ENCODE measurements at regions not wholly inside any gene's neighbourhood (a gene's known extent, or its start where the extent isn't known, plus 50 kb on each side); places are given as distances from the start of the nearest gene placed in this dataset.

- DNase-seq (ENCODE audit: low read depth in 2 of 3, low spot score in 2 of 3) = no peak
Measured at GRCh38 chr12:77630790-77631445, 199.8 kb upstream of the NAV3 start.

DNA sequence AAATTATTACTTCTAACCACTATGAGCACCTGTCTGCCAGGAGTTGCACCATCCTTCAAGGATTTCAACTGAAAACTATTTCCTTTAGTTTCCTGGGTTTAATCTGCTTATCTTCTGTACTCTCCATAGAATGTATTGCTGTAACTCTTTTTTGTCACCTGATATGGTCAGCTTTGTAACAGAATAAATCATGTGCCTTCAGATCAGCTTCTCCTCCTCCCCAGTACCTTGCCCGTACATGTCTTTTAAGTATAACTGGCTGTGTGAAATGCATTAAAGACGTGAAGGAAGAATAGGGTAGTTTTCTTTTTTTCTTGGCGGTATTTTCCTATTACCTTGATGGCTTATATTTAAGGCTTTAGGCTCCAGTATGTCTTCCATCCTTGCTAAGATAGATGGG is 200.3 kb upstream of the NAV3 start:
- no peak for DNase-seq (ENCODE audit: low read depth in 2 of 3, low spot score in 2 of 3)

- DNase-seq (ENCODE audit: low read depth in 2 of 3, low spot score in 2 of 3) = no peak
Measured at GRCh38 chr12:77629141-77629540, 201.6 kb upstream of the NAV3 start.

DNA sequence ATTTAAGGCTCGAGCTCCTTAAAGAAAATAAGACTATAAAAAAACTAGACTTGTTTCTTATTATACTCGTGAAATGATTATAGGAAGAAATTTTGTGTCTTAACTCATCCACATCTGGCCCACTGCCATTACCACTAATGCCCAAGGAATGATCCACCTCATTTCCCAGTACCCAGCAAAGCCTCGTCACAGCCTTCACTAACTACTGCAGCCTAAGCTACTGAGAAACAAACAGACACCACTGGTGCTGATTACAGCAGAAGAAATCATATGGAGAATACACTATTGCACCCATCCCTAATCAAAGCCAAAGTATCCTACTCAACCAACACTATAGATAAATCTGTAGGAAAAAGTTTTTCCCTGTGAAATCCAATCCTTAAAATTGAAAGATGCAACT is 205.3 kb upstream of the NAV3 start:
- no peak for DNase-seq (ENCODE audit: low read depth in 2 of 3, low spot score in 2 of 3)

DNA sequence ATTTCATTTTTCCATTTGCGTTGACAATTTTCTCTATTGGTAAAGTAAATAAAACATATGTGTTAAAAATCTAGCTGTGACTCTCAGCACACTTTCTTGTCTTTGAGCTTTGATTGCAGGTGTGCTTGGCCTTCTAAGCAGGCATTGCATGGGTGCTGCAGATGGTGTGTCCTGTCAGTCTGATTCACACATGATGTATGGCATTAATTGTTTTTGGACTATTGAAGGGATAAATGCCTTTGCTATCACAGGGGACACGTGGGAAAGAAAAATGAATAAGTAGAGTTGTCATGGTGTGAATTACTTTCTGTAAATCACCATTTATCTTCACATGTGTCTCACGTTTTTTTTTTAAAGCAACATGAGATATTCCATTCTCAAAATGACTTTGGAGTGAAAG is 211.3 kb upstream of the NAV3 start:
- DNase-seq (ENCODE audit: low read depth in 2 of 3, low spot score in 2 of 3) = no peak

- DNase-seq (ENCODE audit: low read depth in 2 of 3, low spot score in 2 of 3) = no peak
Measured at GRCh38 chr12:77617818-77618217, 212.9 kb upstream of the NAV3 start.

- DNase-seq (ENCODE audit: low read depth in 2 of 3, low spot score in 2 of 3) = no peak
Measured at GRCh38 chr12:77615332-77615731, 215.4 kb upstream of the NAV3 start.

DNA sequence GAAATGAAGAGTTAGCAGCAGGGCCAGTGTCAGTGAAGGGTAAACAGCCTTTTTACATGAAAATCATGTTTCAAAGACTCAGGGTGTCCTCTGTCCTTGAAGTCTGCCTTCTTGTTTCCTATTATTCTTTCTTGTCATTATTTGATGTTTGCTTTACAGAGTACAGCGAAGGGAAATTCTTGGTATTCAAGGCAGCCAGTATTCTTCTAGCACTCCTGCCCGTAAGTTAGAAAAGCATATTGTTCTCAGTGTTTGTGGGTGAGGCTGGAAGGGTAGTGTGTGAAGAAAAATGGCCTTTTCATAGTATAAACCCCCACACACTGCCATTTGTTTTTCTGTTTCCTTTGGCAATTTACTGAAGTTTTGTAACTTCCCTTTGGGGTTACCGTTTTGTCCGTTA is 217.3 kb upstream of the NAV3 start:
- DNase-seq (ENCODE audit: low read depth in 2 of 3, low spot score in 2 of 3) = no peak

DNA sequence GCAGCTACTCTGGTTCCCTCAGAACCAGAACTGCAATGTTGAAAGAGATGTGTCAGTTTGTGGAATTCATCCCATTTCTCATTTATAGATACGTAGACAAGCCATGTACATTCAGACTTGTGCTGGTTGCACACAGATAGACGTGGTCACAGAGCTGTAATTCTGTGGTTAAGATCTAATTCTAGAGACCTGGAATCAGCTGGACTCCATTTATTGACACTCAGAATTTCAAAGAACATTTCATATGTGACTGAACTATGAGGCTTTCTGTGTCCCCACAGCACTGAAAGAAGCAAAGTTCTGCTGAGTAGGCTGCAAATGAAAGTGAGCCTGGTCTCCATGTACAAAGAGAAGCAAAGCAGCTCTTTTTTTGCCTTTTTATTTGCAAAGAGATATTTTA is 220.2 kb upstream of the NAV3 start:
- no peak for DNase-seq (ENCODE audit: low read depth in 2 of 3, low spot score in 2 of 3)

DNA sequence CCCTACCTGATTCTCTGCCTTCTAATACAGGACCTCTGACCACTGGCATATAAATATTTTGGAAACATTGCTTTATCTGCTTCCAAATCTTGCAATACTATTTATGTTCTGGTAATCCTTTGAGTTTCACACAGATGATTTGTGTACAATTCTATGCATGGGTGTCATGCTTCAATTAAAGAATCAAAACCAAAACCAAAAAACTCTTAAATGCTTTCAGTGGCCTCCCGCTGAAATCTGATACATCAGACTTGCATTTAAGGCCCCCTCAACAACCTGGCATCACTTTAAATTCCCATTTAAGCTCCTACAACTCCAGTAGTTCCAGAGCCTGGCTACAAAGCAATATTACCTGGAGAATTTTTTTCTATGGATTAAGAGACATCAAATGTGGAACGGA is 221.7 kb upstream of the NAV3 start:
- DNase-seq (ENCODE audit: low read depth in 2 of 3, low spot score in 2 of 3) = no peak

GRCh38 chr12:77608271-77608824 is 222.3 kb upstream of the NAV3 start:
- DNase-seq (ENCODE audit: low read depth in 2 of 3, low spot score in 2 of 3) = no peak

DNA sequence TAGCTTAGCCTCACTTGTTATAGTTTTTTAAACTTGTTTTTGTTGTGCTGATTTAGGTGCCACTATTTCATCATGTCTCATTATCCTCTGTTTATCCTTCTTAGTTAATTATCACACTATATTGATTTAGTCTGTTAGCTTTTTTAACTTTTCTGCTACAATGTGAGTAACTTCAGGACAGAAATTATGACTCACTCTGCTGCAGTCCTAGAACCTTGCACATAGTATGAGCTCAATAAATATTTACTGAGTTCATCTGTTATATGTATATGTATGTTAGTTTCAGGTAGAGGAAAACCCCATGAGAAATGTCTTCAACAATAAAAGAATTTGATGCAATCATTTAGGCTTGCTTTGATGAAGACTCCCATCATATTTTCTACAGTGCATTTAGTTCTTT is 224.3 kb upstream of the NAV3 start:
- no peak for DNase-seq (ENCODE audit: low read depth in 2 of 3, low spot score in 2 of 3)

- no peak for DNase-seq (ENCODE audit: low read depth in 2 of 3, low spot score in 2 of 3)
Measured at GRCh38 chr12:77603946-77604345, 226.7 kb upstream of the NAV3 start.

- no peak for DNase-seq (ENCODE audit: low read depth in 2 of 3, low spot score in 2 of 3)
Measured at GRCh38 chr12:77601069-77601468, 229.6 kb upstream of the NAV3 start.

GRCh38 chr12:77600468-77600843 is 230.2 kb upstream of the NAV3 start:
- no peak for DNase-seq (ENCODE audit: low read depth in 2 of 3, low spot score in 2 of 3)

- DNase-seq (ENCODE audit: low read depth in 2 of 3, low spot score in 2 of 3) = no peak
Measured at GRCh38 chr12:77599782-77600467, 230.8 kb upstream of the NAV3 start.

DNA sequence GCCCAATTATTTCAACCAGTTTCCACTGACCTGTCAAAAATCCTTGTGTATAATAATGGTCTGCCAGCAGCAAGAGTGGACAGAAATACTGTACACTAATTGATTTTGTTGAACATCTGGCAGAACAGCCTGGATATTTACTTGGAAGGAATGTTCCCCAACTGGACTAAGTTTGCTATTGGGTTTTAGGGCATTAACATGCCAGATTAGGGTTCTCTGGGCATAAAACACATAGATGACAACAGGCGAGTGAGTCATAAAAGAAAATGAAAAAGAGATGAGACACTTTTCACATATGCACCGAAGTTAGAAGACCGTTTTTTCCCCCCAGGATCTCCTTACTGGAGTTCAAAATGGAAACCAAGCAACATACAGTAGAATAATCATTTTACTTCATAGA is 236.3 kb upstream of the NAV3 start:
- DNase-seq (ENCODE audit: low read depth in 2 of 3, low spot score in 2 of 3) = no peak

GRCh38 chr12:77592836-77593235 is 237.9 kb upstream of the NAV3 start:
- DNase-seq (ENCODE audit: low read depth in 2 of 3, low spot score in 2 of 3) = no peak

GRCh38 chr12:77591959-77592743 is 238.5 kb upstream of the NAV3 start:
- DNase-seq (ENCODE audit: low read depth in 2 of 3, low spot score in 2 of 3) = no peak

- no peak for DNase-seq (ENCODE audit: low read depth in 2 of 3, low spot score in 2 of 3)
Measured at GRCh38 chr12:77590306-77590705, 240.4 kb upstream of the NAV3 start.

DNA sequence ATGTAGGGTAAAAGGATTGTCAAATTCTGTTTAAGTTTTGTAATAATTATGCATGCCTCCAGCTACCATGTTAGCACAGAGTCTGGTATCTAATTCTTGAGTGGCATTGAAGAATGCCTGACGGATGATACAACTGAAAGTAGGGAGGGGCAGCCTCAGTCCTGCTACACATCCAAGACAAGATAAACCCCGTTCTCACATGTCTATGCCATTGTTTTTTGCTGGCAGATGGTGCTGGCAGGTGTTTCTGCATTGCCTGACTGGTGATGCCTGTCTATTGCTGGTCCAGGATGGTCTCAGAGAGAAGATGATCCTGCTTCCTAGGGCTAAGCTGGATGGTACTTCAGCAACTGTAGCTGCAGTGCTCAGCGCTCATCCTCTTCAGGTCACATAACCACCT is 245.8 kb upstream of the NAV3 start:
- no peak for DNase-seq (ENCODE audit: low read depth in 2 of 3, low spot score in 2 of 3)
